MM.1S (cell line): ENCODE measurements at regions not wholly inside any gene's neighbourhood (a gene's known extent, or its start where the extent isn't known, plus 50 kb on each side); places are given as distances from the start of the nearest gene placed in this dataset.

Source experiments
- CTCF ChIP-seq: fragments of 300-600 bp; sonication (generic); IDR thresholded peaks from 2 replicates; pipeline ENCODE4 v1.5.1; 2016; ENCODE audit warnings: antibody characterized with exemption, low read length, mixed read lengths
- EZH2 ChIP-seq: fragments of 300-600 bp; sonication (generic); optimal IDR thresholded peaks from 2 replicates; pipeline ENCODE3; 2017; ENCODE audit warnings: low read depth, mild to moderate bottlenecking, antibody characterized with exemption, low read length, mixed read lengths

- no peak for TF ChIP-seq CTCF
- TF ChIP-seq EZH2 = no peak
Observed at GRCh38 chr4:141457653-141458052, 178.7 kb upstream of the IL15 start.
